GM08714 (cell line): ENCODE measurements at regions not wholly inside any gene's neighbourhood (a gene's known extent, or its start where the extent isn't known, plus 50 kb on each side); places are given as distances from the start of the nearest gene placed in this dataset.
A peak's percentile ranks its signal among the peaks of the same experiment; 100 is the strongest.

Source experiments
- H3K4me3 ChIP-seq: fragments of 200-500 bp; sonication (Bioruptor generic); 2 replicates; pipeline ENCODE4 v1.5.1; 2014; ENCODE audit warnings: mild to moderate bottlenecking, low read length, inconsistent platforms
- ZNF274 ChIP-seq: IDR thresholded peaks from 2 replicates; pipeline ENCODE4 v1.6.1; 2012; ENCODE audit warnings: mild to moderate bottlenecking, low read depth, low read length

DNA sequence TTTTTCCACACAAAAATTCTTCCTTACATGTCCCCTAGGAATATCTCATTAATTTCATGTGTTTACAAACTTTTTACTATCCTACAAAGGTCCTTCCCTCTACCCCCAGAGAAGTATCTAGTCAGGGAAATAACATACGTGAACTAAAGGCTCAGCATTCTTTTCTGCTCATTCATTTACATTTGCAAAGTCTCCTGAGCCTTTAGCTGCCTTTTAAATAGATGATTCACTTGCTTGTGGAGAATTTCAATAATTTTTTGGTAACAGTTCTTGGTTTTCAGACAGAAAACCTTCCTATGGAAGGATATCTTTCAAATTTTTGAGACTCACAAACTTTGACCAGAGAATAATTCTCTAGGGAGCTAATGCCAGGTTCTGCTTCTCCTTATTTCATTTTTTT lies 81.5 kb upstream of the RMDN2 start:
- TF ChIP-seq ZNF274 = no peak

DNA sequence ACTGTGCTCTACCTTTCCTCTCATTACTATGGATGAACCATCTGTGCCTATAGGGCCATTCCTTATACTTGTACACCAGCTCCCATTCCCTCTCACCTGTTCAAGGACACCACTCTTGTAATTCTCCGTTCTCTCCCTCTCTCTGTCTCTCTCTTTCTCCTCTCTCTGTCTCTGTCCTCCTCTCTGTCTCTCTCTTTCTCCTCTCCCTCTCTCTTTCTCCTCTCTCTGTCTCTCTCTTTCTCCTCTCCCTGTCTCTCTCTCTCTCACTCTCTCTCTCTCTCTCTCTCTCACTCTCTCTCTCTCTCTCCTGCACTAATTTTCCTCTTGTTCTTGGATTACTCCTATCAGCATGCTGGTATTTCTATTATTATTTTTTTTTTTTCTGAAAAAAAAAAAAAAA lies 78.9 kb upstream of the RMDN2 start:
- no peak overlapping the region for H3K4me3 ChIP-seq
- TF ChIP-seq ZNF274 = no peak

More for the DNA sequence above, 81.5 kb upstream of the RMDN2 start:
- no peak overlapping the region for H3K4me3 ChIP-seq

DNA sequence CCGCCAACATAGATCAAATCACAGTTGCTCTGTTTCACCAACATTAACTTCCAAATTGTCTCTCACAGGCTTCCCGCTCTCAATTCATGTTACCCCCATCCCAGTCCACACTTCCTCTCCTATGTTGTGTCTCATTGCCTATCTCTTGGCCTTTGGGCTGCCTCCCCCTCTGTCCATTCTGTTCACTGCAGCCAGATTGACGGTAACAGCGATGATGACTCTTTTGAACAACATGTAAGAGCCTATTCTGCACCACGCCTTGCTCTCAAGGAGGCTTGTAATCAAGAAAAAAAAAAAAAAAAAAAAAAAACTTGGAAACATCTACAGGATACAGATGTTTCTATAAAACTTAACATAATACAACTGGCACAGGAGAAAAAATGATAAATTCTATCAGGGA lies 77.3 kb upstream of the RMDN2 start:
- H3K4me3 ChIP-seq = no peak overlapping the region
- TF ChIP-seq ZNF274 = no peak

DNA sequence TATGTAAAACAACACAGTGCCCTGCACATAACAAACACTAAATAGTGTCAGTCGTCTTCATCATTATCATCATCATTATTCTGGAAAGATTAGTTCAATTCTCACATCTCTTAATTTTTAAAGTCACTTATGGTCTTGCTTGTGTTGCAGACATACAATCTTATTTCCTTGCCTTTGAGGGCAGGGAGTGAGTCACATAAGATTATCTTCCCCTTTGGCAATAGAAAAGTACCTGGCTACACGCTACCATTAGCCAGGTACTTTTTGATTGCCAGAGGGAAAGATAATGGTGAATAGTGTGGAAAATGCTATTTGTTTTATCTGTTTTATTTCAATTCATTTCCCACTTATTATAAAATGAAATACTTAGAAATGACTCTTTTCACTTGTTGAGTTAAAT lies 76.6 kb upstream of the RMDN2 start:
- no peak overlapping the region for H3K4me3 ChIP-seq
- no peak for TF ChIP-seq ZNF274

DNA sequence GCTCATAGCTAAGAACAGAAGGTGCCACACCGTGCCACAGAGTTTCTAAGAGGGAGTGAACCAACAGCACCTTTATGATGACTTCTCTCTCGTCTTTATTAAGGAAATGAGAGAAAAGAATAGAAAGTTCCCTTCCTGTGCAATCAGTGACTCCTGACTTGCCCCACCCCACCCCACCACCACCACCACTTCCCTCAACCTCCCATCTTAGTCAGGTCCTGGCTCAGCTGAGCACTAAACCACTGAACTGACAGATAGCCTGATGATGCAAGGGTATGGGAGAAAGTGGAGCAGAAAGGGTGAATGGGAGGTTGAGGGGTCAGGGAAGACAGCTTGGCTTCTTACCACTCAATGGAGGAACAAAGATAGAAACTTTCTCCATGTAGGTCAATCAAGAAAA lies 75.2 kb upstream of the RMDN2 start:
- no peak for TF ChIP-seq ZNF274
- H3K4me3 ChIP-seq = no peak overlapping the region

DNA sequence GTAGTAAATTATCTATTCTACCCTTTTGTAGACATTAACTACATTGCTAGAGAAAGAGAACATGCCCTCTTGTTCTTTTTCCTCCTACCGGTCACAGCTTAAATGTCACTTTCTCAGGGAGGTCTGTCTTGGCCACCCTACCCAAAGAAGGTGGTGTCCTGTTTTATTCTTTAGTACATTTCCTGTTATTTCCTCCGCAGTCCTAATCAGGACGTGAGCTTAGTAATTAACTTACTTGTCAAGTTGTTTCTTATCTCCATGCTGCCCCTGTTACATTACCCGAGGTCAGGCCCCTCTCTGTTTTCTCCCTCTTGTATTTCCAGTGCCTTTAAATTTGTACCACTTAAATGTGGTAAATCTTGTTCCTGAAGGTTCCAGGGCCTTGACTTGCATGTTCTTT lies 73.7 kb upstream of the RMDN2 start:
- H3K4me3 ChIP-seq = peak overlapping the region; percentile 43; the same call in 1 of the 2 replicates
- TF ChIP-seq ZNF274 = no peak

DNA sequence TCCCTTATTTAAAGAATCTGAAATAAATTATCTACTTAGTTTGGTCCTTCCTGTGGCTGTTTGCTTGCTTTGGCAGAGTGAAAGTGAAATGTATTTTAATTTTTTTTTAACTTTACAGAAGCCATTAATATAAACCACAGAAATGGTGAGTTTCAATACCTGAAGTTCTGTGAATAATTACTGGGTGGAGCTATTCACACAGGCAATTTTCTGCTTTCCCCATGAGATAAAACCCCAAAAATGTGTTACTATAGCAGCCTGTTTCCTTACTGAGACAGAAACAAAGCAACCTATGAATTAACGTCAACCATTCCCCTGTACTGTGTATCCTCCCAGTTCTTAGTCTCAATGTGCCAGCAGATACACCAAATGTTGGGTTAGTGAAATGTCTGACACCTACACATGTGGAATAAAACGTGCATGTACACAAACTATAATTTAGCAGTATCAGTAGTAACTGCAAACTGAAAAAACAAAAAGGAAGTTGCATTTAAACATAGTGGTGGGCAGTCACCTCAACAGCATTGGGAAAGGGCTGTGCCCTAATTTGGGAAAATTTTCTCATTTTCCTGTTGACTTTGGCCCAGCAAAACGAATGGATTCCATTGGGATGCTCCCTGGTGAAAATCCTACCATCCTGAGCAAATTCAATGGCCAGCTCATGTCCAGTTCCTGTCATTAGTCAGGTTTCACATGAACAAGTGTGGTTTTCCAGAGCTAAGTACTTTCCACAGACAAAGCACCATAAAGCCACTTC lies 73.1 kb upstream of the RMDN2 start:
- TF ChIP-seq ZNF274 = no peak
- H3K4me3 ChIP-seq = peak overlapping the region; percentile 14; the same call in 1 of the 2 replicates

DNA sequence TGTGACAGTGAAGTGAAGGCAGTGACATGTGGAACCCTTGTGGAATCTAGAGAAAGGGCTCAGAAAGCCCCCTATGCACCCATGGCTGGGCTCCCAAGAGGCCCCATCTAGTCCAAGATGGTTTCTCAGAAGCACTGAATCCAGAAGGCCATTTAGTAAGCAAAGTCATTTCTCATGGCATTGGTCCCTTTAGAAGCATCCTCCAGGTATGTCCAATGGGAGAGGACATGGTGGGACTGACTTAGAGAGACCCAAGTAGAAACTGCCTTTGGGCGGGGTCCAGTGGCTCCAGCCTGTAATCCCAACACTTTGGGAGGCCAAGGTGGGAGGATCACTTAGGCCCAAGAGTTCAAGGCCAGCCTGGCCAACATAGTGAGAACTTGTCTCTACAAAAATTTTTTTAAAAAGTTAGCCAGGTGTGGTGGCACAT lies 72.5 kb upstream of the RMDN2 start:
- no peak for TF ChIP-seq ZNF274
- peak overlapping the region; percentile 14; the same call in 1 of the 2 replicates for H3K4me3 ChIP-seq

DNA sequence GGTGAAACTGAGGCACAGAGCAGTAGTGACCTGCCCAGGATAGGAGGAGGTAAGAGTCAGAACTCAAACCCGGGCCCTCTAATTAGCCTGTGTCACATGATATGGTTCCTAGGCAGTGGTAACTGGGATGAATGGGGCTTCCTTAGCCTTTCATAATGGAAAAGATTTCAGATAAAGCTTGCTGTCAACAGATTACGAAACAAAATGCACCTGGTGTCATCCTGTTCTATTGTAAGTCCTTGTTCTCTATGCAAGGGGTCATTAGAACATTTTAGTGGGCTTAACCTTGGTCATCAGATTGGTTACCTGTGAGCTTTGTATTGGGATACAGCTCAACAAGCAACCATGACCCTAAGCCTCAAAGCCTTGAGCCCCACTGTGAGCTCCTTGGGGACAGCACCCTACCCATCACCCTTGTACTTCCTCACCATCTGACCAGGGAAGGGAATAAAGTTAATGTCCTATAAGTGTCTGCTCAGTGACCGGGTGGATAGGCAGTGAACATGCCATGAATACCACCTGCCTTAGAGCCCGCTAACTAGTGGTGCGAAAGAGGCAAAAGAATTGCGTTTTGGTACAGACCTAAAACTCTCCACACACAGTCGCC lies 70.3 kb upstream of the RMDN2 start:
- H3K4me3 ChIP-seq = no peak overlapping the region
- TF ChIP-seq ZNF274 = no peak

DNA sequence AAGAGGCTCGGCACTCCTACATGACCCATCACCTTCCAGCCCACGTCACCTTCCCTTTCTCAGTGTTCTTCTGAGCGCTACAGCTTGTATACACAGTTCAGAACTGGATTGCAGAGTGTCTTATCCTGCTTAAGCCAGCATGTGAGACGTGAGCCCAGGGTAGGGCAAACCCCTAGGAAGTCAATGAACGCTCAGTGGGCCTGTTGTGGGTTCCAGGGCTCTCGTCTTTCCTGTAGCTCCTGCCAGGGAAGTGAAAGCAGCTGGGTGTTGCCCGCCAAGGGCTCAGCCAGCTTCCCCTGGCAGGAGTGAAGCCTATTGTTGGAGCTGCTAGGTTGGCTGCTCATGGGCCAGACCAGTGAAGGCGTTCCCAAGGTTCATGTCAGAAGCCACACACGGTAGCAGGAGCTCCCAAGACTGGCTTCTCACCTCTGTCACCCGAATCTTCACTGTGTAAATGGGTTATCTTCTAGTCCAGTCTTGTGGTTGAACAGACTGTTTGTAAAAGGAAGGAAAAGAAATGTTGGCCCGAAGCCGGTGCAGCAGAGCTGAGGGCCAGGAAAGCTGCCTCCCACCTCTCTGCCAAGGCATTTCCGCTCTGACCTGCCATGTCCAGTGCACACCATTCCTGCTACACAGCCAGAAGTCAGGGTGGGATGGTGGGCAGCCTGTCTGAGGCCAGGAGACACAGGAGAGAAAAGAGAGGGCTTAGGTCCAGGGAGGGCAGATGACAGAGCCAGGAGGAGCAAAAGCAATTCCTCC lies 69.6 kb upstream of the RMDN2 start:
- no peak for TF ChIP-seq ZNF274
- no peak overlapping the region for H3K4me3 ChIP-seq

DNA sequence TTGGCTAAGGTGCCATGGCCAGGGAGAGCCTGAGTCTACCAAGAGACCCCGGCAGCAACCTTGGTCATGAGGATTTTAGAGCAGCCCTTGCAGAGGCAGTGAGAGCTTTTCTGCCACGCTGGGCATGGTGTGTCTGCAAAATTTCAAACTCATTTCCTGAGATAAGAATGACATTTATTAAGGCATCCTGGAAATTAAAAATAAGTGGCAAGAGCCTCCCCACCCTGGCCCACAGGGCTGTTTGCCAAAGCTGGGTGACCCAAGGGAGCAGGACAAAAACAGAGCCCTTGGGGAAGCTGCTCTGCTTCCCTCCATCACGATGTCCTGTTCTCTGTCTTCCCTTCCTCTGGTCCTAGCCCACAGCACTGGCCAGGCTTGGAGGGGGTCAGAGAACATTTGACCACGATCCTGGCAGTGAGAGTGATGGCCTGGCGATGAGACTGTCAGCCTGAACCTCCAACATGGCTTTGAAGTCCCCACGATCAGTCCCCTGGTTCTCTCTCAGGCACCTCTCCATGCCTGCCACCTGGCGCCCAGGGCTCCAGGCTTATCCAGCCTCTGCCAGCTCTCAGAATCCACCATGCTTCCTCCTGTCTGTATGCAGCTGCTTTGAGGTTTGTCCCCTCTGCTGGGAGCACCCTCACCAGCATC lies 68.9 kb upstream of the RMDN2 start:
- H3K4me3 ChIP-seq = no peak overlapping the region
- TF ChIP-seq ZNF274 = no peak

DNA sequence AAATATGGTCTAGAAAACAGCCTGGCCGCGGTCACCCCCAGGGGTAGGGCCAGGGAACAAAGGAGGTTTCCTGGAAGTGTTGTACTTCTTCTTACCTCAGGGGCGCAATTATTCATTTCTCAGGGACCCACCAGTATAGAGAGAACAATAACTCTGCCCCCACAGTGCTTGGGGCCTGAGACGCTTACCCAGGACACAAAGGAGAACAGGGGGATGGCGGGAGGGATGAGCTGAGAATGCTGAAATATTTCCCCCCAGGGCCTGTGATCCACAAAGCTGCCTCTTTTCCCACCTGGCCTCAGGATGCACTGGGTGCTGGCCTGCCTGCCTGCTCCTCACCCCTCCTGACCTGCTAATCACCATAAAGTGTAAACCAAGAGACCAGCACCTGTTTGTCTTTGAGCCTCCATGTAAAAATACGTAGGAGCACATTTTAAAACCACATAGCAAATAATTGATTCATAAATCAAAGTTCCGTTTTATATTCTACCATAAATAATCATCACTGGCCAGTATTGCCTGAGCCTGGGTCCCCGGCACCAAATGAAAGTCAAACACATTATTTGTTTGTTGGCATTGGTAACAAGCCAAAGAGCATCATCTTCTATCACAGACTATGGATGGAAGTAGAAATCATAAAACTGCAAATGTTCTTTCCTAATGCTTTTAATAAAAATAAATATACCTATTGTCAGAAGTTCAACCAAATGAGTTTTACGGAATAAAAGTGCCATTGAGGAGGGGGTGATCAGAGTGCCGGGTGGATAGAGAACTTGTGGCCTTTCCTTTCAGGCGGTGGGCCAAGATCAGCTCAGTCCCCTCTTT lies 67.3 kb upstream of the RMDN2 start:
- no peak for TF ChIP-seq ZNF274
- H3K4me3 ChIP-seq = no peak overlapping the region

DNA sequence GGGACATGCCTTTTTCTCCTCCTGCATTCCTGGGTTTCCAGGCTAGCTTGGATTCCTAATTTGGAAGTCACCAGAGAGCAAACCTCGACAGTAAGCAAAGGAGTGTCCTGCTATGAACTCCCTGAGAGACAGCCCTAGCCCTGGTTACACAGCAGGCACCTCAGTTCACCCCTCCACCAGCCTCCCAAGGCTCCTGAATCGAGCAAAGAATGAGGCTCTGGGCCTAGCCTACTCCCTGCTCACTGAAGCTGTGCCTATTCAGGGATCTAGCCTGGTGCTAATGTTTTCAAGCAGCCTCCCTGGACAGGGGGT lies 66.7 kb upstream of the RMDN2 start:
- TF ChIP-seq ZNF274 = no peak
- H3K4me3 ChIP-seq = no peak overlapping the region
